ENCODE measurements at regions not wholly inside any gene's neighbourhood (a gene's known extent, or its start where the extent isn't known, plus 50 kb on each side); places are given as distances from the start of the nearest gene placed in this dataset.

DNA sequence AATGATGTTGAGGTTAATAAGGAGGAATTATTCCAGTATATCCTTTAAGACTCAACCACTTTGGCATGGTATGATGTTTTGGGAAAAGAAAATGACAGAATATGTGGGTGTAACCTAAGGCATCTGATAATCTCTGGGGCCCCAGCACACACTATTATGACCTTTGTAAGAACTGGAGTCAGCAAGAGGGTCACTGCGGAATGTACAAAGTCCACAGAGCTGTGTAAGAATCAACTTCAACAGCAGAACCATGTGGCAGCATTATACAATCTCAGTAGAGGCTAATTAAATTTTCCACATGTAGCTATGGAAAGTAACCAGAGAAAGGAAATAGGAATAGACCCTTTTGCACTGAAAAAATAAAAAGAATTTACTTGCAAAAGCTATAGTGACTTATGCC, 445.1 kb upstream of the UBE2E3 start:
- TF ChIP-seq POLR2A (IDR thresholded peaks at IDR 0.05; ENCODE audit: low read depth, low read length) (no peak), POLR2AphosphoS5 (IDR thresholded peaks at IDR 0.05; ENCODE audit: low read depth, low read length) (no peak), POU2F2 (IDR thresholded peaks at IDR 0.05; ENCODE audit: low read depth, low read length) (no peak), TAF1 (IDR thresholded peaks at IDR 0.05; ENCODE audit: low read depth, low read length) (no peak)
